Middle frontal gyrus (tissue), 1 donor: ENCODE measurements at regions not wholly inside any gene's neighbourhood (a gene's known extent, or its start where the extent isn't known, plus 50 kb on each side); places are given as distances from the start of the nearest gene placed in this dataset.
"Not testable (repeated sequence)": the region's sequence is repeated elsewhere in the genome, so short reads cannot be mapped to it uniquely, and the experiment has no call there.

ENCODE experiments used
- DNase-seq: peaks from one replicate; pipeline ENCODE4 v3.0.0-alpha.2; 2015; ENCODE audit warnings: low spot score; ENCODE audit errors: extremely low spot score

- no peak for DNase-seq
These were observed 122.0 kb downstream of the GLUD2 start for GRCh38 chrX:121169099-121170035.

DNA sequence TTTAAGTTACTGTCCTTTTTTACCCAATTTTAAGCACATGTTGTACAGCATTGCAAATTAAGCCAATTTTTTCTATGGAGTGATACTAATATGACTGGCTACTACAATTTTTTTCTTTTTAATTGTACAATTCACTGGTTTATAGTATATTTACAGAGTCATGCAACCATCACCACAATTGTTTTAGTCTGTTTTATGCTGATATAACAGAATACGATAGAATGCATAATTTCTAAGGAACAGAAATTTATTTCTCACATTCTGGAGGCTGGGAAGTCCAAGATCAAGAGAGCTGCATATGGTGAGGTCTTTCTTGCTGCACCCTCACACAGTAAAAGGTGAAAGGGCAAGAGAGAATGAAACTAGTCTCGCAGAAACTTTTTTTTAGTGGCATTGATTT, 125.3 kb downstream of the GLUD2 start:
- no peak for DNase-seq

DNA sequence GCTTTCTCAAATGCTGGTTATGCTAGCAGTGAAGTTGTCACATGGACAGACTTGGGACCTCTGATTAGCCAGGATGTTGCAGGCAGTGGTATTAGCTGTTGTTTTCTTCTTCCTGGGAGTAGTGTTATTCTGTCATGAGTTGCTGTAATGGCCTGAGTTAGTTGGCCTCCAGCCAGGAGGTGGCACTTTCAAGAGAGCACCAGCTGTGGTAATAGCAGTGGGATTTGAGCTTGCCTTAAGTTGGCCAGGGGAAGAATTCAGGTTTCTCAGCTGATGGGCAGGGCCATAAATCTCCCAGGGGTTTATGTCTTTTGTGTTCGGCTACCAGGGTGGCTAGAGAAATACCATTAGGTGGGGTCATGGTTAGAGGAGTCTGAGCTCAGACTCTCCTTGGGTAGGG, 132.6 kb downstream of the GLUD2 start:
- no peak for DNase-seq

DNA sequence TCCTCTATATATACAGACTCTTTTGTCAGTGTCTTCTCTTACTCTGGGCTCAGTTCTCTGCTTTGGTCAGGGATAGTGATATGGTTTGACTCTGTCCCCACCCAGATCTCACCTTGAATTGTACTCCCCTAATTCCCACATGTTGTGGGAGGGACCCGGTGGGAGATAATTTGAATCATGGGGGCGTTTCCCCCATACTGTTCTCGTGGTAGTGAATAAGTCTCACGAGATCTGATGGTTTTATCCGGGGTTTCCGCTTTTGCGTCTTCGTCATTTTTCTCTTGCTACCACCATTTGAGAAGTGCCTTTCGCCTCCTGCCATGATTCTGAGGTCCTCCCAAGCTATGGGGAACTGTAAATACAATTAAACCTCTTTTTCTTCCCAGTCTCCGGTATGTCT, 144.4 kb downstream of the GLUD2 start:
- DNase-seq, result no peak

- DNase-seq, result no peak
These were observed 148.3 kb downstream of the GLUD2 start for GRCh38 chrX:121195719-121196118.

- DNase-seq, result not testable (repeated sequence)
These were observed 149.5 kb downstream of the GLUD2 start for GRCh38 chrX:121196872-121197444.

DNA sequence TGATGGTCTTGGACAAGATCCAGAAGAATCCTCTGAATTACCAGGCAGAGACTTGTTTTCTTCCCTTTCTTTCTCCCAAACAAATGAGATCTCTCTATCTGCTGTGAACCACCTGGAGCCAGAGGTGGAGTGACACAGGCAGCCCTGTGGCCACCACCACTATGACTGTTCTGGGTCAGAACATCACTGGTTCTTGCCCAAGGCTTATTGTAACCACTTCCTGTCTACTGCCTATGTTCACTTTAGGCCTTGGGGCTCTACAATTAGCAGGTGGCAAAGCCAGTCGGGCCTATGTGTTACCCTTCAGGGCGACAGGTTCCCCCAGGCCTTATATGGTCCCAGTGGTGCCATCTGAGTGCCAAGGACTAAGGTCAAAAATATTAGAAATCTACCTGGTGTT, 161.2 kb downstream of the GLUD2 start:
- no peak for DNase-seq

GRCh38 chrX:121216641-121217374, 169.4 kb downstream of the GLUD2 start:
- DNase-seq, result no peak

GRCh38 chrX:121221322-121221977, 174.0 kb downstream of the GLUD2 start:
- no peak for DNase-seq

GRCh38 chrX:121227888-121228287, 180.5 kb downstream of the GLUD2 start:
- no peak for DNase-seq

- DNase-seq, result no peak
These were observed 184.4 kb downstream of the GLUD2 start for GRCh38 chrX:121231566-121232358.

- DNase-seq, result no peak
These were observed 188.6 kb downstream of the GLUD2 start for GRCh38 chrX:121236040-121236439.

DNA sequence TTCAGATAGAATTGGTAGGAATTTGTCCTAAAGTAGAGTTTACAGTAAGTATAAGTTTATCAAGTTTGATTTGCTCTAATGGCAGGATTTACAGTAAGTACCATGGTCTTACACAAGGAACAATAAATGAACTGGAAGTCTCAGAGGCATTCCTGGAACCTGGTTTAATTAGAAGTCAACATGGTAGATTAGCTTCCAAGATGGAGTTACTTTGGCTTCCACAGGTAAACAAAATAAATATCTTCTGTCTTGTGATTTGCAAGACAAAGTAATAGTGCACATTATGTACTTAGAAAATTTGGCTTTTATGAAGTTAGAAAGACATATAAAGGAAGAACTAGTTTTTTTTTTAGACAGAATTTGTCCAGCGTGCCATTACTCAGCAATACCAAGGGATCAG, 190.7 kb downstream of the GLUD2 start:
- no peak for DNase-seq

- no peak for DNase-seq
These were observed 197.1 kb downstream of the GLUD2 start for GRCh38 chrX:121244511-121244910.

- DNase-seq, result no peak
These were observed 198.4 kb downstream of the GLUD2 start for GRCh38 chrX:121245763-121246162.

GRCh38 chrX:121254336-121254735, 206.9 kb downstream of the GLUD2 start:
- no peak for DNase-seq

DNA sequence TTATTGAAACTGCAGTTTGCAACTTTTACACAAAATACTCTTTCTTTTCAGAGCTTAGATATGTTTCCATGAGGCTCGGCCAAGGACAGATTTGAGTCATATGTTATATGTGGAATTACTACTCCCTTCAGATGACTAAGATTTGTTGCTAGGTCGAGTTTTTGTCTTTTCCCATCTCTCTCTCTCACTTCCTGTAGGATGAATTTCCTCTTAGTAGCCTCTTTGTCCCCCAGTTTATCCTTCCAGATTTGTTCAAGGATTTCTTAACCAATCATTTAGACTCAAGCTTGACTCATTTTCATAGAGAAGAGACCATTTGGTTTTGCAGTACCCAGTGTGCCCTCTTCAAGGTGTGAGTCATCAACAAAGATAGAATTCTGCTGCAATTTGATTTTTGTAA, 209.2 kb downstream of the GLUD2 start:
- DNase-seq, result no peak

GRCh38 chrX:121258545-121258944, 211.1 kb downstream of the GLUD2 start:
- no peak for DNase-seq

DNA sequence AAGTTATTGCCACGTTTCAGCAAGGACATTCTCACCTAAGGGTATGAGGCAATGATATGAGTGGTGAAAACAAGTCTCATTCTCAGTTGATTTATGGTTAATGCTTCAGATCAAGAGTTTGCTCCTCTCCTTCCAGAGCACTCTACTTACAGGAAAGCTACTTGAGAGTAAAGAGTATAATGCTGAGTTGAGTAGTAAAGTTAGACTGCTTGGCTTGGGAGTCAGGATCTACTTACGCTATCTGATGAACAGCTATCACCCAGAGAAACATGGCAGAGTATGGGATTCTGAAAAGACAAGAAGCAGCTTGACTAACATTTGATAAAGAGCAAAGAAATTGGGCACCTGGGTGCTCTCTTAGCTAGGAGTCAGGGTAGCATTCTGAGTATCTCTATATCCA, 211.8 kb downstream of the GLUD2 start:
- no peak for DNase-seq

DNA sequence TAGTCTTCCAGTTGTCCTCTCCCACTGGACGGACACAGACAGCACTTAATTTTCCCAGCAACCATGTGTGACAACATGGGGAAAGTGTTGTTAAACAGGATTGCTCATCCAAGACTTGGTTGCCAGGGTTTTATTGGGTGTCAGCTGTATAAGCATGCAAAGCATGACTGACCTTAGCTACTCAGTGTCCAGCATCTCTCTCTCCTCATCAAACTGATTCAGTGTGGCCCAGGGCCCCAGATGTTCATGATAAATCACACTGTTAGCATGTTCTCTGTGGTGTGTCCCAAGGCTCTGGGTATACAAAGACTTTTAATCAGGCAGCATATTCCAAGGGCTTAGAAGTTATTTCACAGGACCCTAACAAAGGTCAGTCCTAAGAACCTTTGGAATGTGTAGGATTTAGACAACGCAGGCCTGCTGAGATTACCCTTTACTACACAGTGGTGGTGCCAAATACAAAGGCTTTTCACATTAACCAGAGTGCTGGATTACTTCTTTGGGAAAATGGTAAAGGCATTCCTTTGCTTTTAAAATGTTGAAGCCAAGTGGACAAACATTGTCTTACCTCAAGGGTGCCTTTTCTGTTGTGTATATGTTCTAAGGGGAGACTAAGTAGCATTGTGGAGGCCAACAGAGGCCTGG, 213.3 kb downstream of the GLUD2 start:
- no peak for DNase-seq
